NCI-H1694 (cell line): ENCODE measurements at regions not wholly inside any gene's neighbourhood (a gene's known extent, or its start where the extent isn't known, plus 50 kb on each side); places are given as distances from the start of the nearest gene placed in this dataset.

Experiments
- DNase-seq: peaks from one replicate; lab custom pipeline; 2025; lab: John Stamatoyannopoulos, UW

- no peak for DNase-seq
Observed at GRCh38 chr2:145287736-145288135, 767.8 kb upstream of the ZEB2 start.

GRCh38 chr2:145286716-145287275 lies 766.9 kb upstream of the ZEB2 start:
- no peak for DNase-seq

- DNase-seq = no peak
Observed at GRCh38 chr2:145284551-145284950, 764.6 kb upstream of the ZEB2 start.

GRCh38 chr2:145283131-145283530 lies 763.2 kb upstream of the ZEB2 start:
- DNase-seq = no peak

- no peak for DNase-seq
Observed at GRCh38 chr2:145277922-145278321, 758.0 kb upstream of the ZEB2 start.

GRCh38 chr2:145273840-145274239 lies 753.9 kb upstream of the ZEB2 start:
- no peak for DNase-seq

GRCh38 chr2:145268931-145269330 lies 749.0 kb upstream of the ZEB2 start:
- DNase-seq = no peak

- DNase-seq = no peak
Observed at GRCh38 chr2:145267451-145267850, 747.5 kb upstream of the ZEB2 start.

GRCh38 chr2:145265244-145265643 lies 745.3 kb upstream of the ZEB2 start:
- DNase-seq = no peak

- no peak for DNase-seq
Observed at GRCh38 chr2:145260674-145261073, 740.8 kb upstream of the ZEB2 start.

GRCh38 chr2:145260081-145260480 lies 740.2 kb upstream of the ZEB2 start:
- DNase-seq = no peak

- no peak for DNase-seq
Observed at GRCh38 chr2:145258903-145259579, 739.1 kb upstream of the ZEB2 start.

GRCh38 chr2:145257931-145258330 lies 738.0 kb upstream of the ZEB2 start:
- DNase-seq = no peak

- no peak for DNase-seq
Observed at GRCh38 chr2:145256551-145256950, 736.6 kb upstream of the ZEB2 start.

- no peak for DNase-seq
Observed at GRCh38 chr2:145254291-145254690, 734.4 kb upstream of the ZEB2 start.

GRCh38 chr2:145253492-145253891 lies 733.6 kb upstream of the ZEB2 start:
- DNase-seq = no peak

- no peak for DNase-seq
Observed at GRCh38 chr2:145245268-145245870, 725.5 kb upstream of the ZEB2 start.

- DNase-seq = no peak
Observed at GRCh38 chr2:145235312-145235711, 715.4 kb upstream of the ZEB2 start.

- DNase-seq = no peak
Observed at GRCh38 chr2:145230546-145230945, 710.6 kb upstream of the ZEB2 start.

GRCh38 chr2:145228506-145228905 lies 708.6 kb upstream of the ZEB2 start:
- no peak for DNase-seq

- no peak for DNase-seq
Observed at GRCh38 chr2:145226901-145227300, 707.0 kb upstream of the ZEB2 start.

GRCh38 chr2:145221516-145221915 lies 701.6 kb upstream of the ZEB2 start:
- no peak for DNase-seq

- DNase-seq = no peak
Observed at GRCh38 chr2:145221032-145221431, 701.1 kb upstream of the ZEB2 start.

- DNase-seq = no peak
Observed at GRCh38 chr2:145220496-145220895, 700.6 kb upstream of the ZEB2 start.
